CD8-positive, alpha-beta memory T cell (primary cell): ENCODE measurements at regions not wholly inside any gene's neighbourhood (a gene's known extent, or its start where the extent isn't known, plus 50 kb on each side); places are given as distances from the start of the nearest gene placed in this dataset.

Experiments
- CTCF ChIA-PET: fragments of 350-600 bp; sonication (Branson Sonifier 250); formaldehyde crosslinking; loops from one replicate; lab custom pipeline; 2021; ENCODE audit warnings: antibody characterized with exemption; lab: Charles Lee
- POLR2A ChIA-PET: fragments of 350-600 bp; sonication (Branson Sonifier 250); formaldehyde crosslinking; loops from one replicate; lab custom pipeline; 2021; ENCODE audit warnings: antibody characterized with exemption; lab: Charles Lee
- DNase-seq, 5 donors: peaks; one replicate each; pipeline versions ENCODE4 v3.0.0 to v3.0.0-alpha.2; 2020 to 2022; ENCODE audit warnings: mixed read lengths in 1 of 5
- H3K27ac ChIP-seq: one replicate; pipeline ENCODE4 v1.7.0; 2013; ENCODE audit warnings: low read depth, mild to moderate bottlenecking, low read length, moderate library complexity
- H3K27me3 ChIP-seq: 2 replicates; pipeline ENCODE4 v1.7.0; 2013; ENCODE audit warnings: low read length, mild to moderate bottlenecking; ENCODE audit not compliant: insufficient read depth, poor library complexity, severe bottlenecking
- H3K36me3 ChIP-seq: 2 replicates; pipeline ENCODE4 v1.7.0; 2013; ENCODE audit warnings: mild to moderate bottlenecking, low read length, moderate library complexity; ENCODE audit not compliant: insufficient read depth
- H3K4me1 ChIP-seq: 2 replicates; pipeline ENCODE4 v1.7.0; 2013; ENCODE audit warnings: mild to moderate bottlenecking, low read length, moderate library complexity; ENCODE audit not compliant: insufficient read depth
- H3K4me3 ChIP-seq: 2 replicates; pipeline ENCODE4 v1.7.0; 2013; ENCODE audit warnings: mild to moderate bottlenecking, low read length
- H3K9me3 ChIP-seq: 2 replicates; pipeline ENCODE4 v1.7.0; 2013; ENCODE audit warnings: mild to moderate bottlenecking, low read length
- H3K27ac Mint-ChIP-seq, 8 donors: one replicate each; pipeline ENCODE4 v1.8.0; 2020 to 2021; ENCODE audit warnings: mixed read lengths in 8 of 8, mild to moderate bottlenecking in 6 of 8, inconsistent platforms in 3 of 8, moderate library complexity in 3 of 8
- H3K27me3 Mint-ChIP-seq, 2 donors: one replicate each; pipeline ENCODE4 v1.8.0; 2020 to 2021; ENCODE audit warnings: mixed read lengths in 2 of 2, mild to moderate bottlenecking in 1 of 2, moderate library complexity in 1 of 2
- H3K36me3 Mint-ChIP-seq, 3 donors: one replicate each; pipeline ENCODE4 v1.8.0; 2020 to 2021; ENCODE audit warnings: mixed read lengths in 3 of 3, inconsistent platforms in 1 of 3, mild to moderate bottlenecking in 1 of 3
- H3K4me1 Mint-ChIP-seq, 3 donors: one replicate each; pipeline ENCODE4 v1.8.0; 2020 to 2021; ENCODE audit warnings: mixed read lengths in 3 of 3, inconsistent platforms in 1 of 3, mild to moderate bottlenecking in 1 of 3
- H3K4me3 Mint-ChIP-seq, 7 donors: one replicate each; pipeline ENCODE4 v1.8.0; 2020 to 2021; ENCODE audit warnings: mixed read lengths in 7 of 7, mild to moderate bottlenecking in 6 of 7, moderate library complexity in 4 of 7, inconsistent platforms in 2 of 7
- H3K9me3 Mint-ChIP-seq, 5 donors: one replicate each; pipeline ENCODE4 v1.8.0; 2020 to 2022; ENCODE audit warnings: mixed read lengths in 5 of 5, mild to moderate bottlenecking in 3 of 5, moderate library complexity in 2 of 5, inconsistent platforms in 1 of 5

GRCh38 chr7:21089653-21090052, 303.0 kb upstream of the SP8 start:
- Histone ChIP-seq H3K4me3 (no peak overlapping the region), H3K27me3 (no peaks in the 10 kb centered on the region), H3K27ac (no peak overlapping the region), H3K4me1 (no peaks in the 10 kb centered on the region), H3K36me3 (no peaks in the 10 kb centered on the region), H3K9me3 (no peaks in the 10 kb centered on the region)
- ChIA-PET POLR2A (no interaction called here), CTCF (no interaction called here)
- Mint-ChIP-seq H3K4me3 (no peak overlapping the region), H3K27me3 (peaks cover 0 to 7% of the 10 kb centered on the region in 2 donors), H3K36me3 (no peaks in the 10 kb centered on the region), H3K9me3 (peaks cover 0 to 2% (median 0%) of the 10 kb centered on the region in 5 donors), H3K27ac (no peak overlapping the region), H3K4me1 (no peaks in the 10 kb centered on the region)
- DNase-seq, result no peak

- Histone ChIP-seq H3K27ac (no peak overlapping the region), H3K27me3 (no peaks in the 10 kb centered on the region), H3K36me3 (no peaks in the 10 kb centered on the region), H3K4me3 (no peak overlapping the region), H3K4me1 (no peaks in the 10 kb centered on the region), H3K9me3 (no peaks in the 10 kb centered on the region)
- Mint-ChIP-seq H3K4me1 (no peaks in the 10 kb centered on the region), H3K27ac (no peak overlapping the region), H3K9me3 (peaks cover 0 to 3% (median 0%) of the 10 kb centered on the region in 5 donors), H3K36me3 (no peaks in the 10 kb centered on the region), H3K4me3 (no peak overlapping the region), H3K27me3 (peaks cover 0 to 6% of the 10 kb centered on the region in 2 donors)
- CTCF ChIA-PET, result no interaction called here
- DNase-seq, result no peak
- POLR2A ChIA-PET, result no interaction called here
Observed at GRCh38 chr7:21092766-21093702, 306.3 kb upstream of the SP8 start.

GRCh38 chr7:21094589-21094988, 307.9 kb upstream of the SP8 start:
- no peaks in the 10 kb centered on the region for H3K36me3 Mint-ChIP-seq
- Histone ChIP-seq H3K36me3 (no peaks in the 10 kb centered on the region), H3K9me3 (no peaks in the 10 kb centered on the region), H3K4me1 (no peaks in the 10 kb centered on the region), H3K27me3 (no peaks in the 10 kb centered on the region), H3K4me3 (no peak overlapping the region), H3K27ac (no peak overlapping the region)
- no peak overlapping the region for H3K4me3 Mint-ChIP-seq
- H3K9me3 Mint-ChIP-seq, result peaks cover 0 to 3% (median 0%) of the 10 kb centered on the region in 5 donors
- POLR2A ChIA-PET, result no interaction called here
- no peaks in the 10 kb centered on the region for H3K4me1 Mint-ChIP-seq
- DNase-seq, result no peak
- no peak overlapping the region for H3K27ac Mint-ChIP-seq
- CTCF ChIA-PET, result no interaction called here
- H3K27me3 Mint-ChIP-seq, result peaks cover 0 to 4% of the 10 kb centered on the region in 2 donors

- H3K4me1 Mint-ChIP-seq, result no peaks in the 10 kb centered on the region
- no peak for DNase-seq
- Histone ChIP-seq H3K4me1 (no peaks in the 10 kb centered on the region), H3K27me3 (no peaks in the 10 kb centered on the region), H3K4me3 (no peak overlapping the region), H3K9me3 (no peaks in the 10 kb centered on the region), H3K36me3 (no peaks in the 10 kb centered on the region), H3K27ac (no peak overlapping the region)
- no peak overlapping the region for H3K27ac Mint-ChIP-seq
- ChIA-PET CTCF (no interaction called here), POLR2A (no interaction called here)
- H3K4me3 Mint-ChIP-seq, result no peak overlapping the region
- peaks cover 0 to 5% (median 0%) of the 10 kb centered on the region in 5 donors for H3K9me3 Mint-ChIP-seq
- no peaks in the 10 kb centered on the region for H3K36me3 Mint-ChIP-seq
- peaks cover 5 to 9% of the 10 kb centered on the region in 2 donors for H3K27me3 Mint-ChIP-seq
Observed at GRCh38 chr7:21099432-21099831, 312.7 kb upstream of the SP8 start.

- Mint-ChIP-seq H3K27me3 (peaks cover 5 to 9% of the 10 kb centered on the region in 2 donors), H3K27ac (no peak overlapping the region), H3K36me3 (no peaks in the 10 kb centered on the region), H3K4me3 (no peak overlapping the region), H3K9me3 (peaks cover 0 to 5% (median 0%) of the 10 kb centered on the region in 5 donors), H3K4me1 (no peaks in the 10 kb centered on the region)
- DNase-seq, result no peak
- ChIA-PET CTCF (no interaction called here), POLR2A (no interaction called here)
- Histone ChIP-seq H3K36me3 (no peaks in the 10 kb centered on the region), H3K27ac (no peak overlapping the region), H3K27me3 (no peaks in the 10 kb centered on the region), H3K4me3 (no peak overlapping the region), H3K9me3 (no peaks in the 10 kb centered on the region), H3K4me1 (no peaks in the 10 kb centered on the region)
Observed at GRCh38 chr7:21099955-21100354, 313.3 kb upstream of the SP8 start.

GRCh38 chr7:21101541-21101940, 314.9 kb upstream of the SP8 start:
- CTCF ChIA-PET, result no interaction called here

GRCh38 chr7:21103426-21104123, 316.9 kb upstream of the SP8 start:
- no peak overlapping the region for H3K4me3 Mint-ChIP-seq
- H3K27ac ChIP-seq, result no peak overlapping the region

More at GRCh38 chr7:21101541-21101940, 314.9 kb upstream of the SP8 start:
- Mint-ChIP-seq H3K4me3 (no peak overlapping the region), H3K4me1 (no peaks in the 10 kb centered on the region), H3K27ac (no peak overlapping the region), H3K36me3 (no peaks in the 10 kb centered on the region), H3K9me3 (peaks cover 0 to 5% (median 0%) of the 10 kb centered on the region in 5 donors), H3K27me3 (peaks cover 5 to 14% of the 10 kb centered on the region in 2 donors)
- H3K4me3 ChIP-seq, result no peak overlapping the region
- no peak overlapping the region for H3K27ac ChIP-seq
- H3K4me1 ChIP-seq, result no peaks in the 10 kb centered on the region
- H3K36me3 ChIP-seq, result no peaks in the 10 kb centered on the region
- no peaks in the 10 kb centered on the region for H3K9me3 ChIP-seq
- POLR2A ChIA-PET, result no interaction called here
- H3K27me3 ChIP-seq, result no peaks in the 10 kb centered on the region
- no peak for DNase-seq

GRCh38 chr7:21104124-21104500, 317.4 kb upstream of the SP8 start:
- Mint-ChIP-seq H3K4me1 (no peaks in the 10 kb centered on the region), H3K36me3 (no peaks in the 10 kb centered on the region), H3K4me3 (no peak overlapping the region), H3K9me3 (peaks cover 0 to 3% (median 0%) of the 10 kb centered on the region in 5 donors), H3K27me3 (peaks cover 5 to 14% of the 10 kb centered on the region in 2 donors), H3K27ac (no peak overlapping the region)
- H3K4me3 ChIP-seq, result no peak overlapping the region
- no peaks in the 10 kb centered on the region for H3K36me3 ChIP-seq
- no peak overlapping the region for H3K27ac ChIP-seq
- POLR2A ChIA-PET, result no interaction called here
- H3K9me3 ChIP-seq, result no peaks in the 10 kb centered on the region
- CTCF ChIA-PET, result no interaction called here
- DNase-seq, result no peak
- H3K4me1 ChIP-seq, result no peaks in the 10 kb centered on the region
- H3K27me3 ChIP-seq, result no peaks in the 10 kb centered on the region

More at GRCh38 chr7:21103426-21104123, 316.9 kb upstream of the SP8 start:
- CTCF ChIA-PET, result no interaction called here
- Histone ChIP-seq H3K4me1 (no peaks in the 10 kb centered on the region), H3K27me3 (no peaks in the 10 kb centered on the region), H3K9me3 (no peaks in the 10 kb centered on the region), H3K36me3 (no peaks in the 10 kb centered on the region), H3K4me3 (no peak overlapping the region)
- H3K27me3 Mint-ChIP-seq, result peaks cover 5 to 14% of the 10 kb centered on the region in 2 donors
- no peak for DNase-seq
- POLR2A ChIA-PET, result no interaction called here
- peaks cover 0 to 3% (median 0%) of the 10 kb centered on the region in 5 donors for H3K9me3 Mint-ChIP-seq
- H3K36me3 Mint-ChIP-seq, result no peaks in the 10 kb centered on the region
- H3K4me1 Mint-ChIP-seq, result no peaks in the 10 kb centered on the region
- H3K27ac Mint-ChIP-seq, result no peak overlapping the region
